NCI-H510A treated with DMSO at 0.1 percent for 48 hours (cell line): ENCODE measurements at regions not wholly inside any gene's neighbourhood (a gene's known extent, or its start where the extent isn't known, plus 50 kb on each side); places are given as distances from the start of the nearest gene placed in this dataset.
A peak's percentile ranks its signal among the peaks of the same experiment; 100 is the strongest.

Experiments
- DNase-seq: peaks from one replicate; lab custom pipeline; 2025; lab: John Stamatoyannopoulos, UW

DNA sequence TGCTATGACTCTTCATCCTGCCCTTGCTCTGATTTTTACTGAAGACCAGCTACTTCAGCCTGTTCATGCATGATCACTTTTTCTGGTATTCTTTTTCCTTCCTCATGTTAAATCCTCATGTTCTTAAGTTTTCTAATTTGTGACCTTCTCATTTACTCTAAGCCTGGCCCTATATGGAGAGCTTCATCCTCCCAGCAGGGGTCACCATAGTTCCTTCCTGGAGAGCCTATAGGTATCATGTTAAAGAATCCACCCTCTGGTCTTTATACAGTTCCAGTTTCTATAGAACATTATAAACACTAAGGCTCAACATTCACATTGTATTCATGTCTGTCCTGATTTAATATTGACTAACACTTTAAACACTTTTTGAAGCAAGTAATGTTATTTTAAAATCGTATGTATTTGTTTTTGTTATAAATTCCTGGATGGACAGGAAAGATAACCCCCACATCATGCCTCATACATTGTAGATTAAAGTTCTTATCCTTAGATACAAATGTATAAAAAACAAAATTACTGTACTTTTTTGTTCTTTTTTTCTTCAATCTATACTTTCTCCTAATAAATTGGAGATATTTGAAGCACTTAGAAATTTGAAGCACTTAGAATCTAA, 53.8 kb upstream of the OTUD4 start:
- peak; percentile 45 for DNase-seq

DNA sequence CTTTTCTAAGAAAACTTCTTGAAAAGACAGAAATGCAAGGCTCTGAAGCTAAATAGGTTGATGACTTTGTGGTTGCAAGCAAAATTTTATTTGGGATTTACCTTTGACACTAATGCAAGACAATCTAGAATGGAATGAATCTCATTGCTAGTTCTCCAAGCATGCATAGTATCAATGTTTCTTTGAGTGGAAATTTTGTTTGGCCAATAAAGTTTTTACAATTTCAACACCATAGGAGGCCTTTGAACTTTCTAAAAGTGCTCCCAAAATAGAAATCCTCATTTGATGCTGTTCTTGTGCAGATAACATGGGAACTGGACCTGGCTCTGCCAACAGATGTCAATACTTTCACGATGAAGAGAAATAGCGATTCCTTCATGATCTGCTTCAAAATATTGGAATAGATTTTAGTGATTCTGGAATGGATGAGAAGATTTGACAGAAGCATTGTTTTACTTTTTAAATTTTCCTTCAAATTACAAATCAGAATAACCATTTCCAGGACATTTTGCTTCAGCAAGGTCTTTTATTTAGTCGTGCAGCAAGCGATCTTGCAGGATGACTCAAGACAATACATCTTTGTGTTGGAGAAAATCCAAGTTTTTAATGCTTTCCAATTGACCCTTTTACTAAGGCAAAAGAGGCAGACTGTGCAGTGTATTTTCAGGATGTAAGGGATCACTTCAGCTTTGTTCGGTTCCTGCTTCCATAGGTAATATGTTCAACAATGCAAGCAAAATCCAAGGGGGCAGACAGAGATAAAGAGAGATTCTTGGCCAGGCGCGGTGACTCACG, 51.7 kb upstream of the OTUD4 start:
- no peak for DNase-seq

DNA sequence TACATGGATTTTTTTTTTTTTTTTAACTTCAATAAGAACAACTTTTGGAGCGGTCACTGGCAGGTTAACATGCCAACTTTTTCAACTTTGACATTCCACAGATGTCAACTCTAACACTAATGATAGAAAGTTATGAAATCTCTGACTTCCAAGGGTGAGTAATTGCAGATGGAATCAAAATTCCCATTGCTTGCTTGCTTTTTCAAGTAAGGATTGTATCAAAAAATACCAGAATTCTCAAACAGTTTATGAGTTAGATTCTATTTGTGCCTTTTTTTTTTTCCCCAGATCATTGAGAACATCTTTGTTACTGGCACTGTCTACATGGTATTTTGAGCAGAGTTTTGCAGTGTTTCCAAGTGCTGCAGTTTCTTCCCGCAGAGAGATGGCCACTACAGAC, 50.3 kb upstream of the OTUD4 start:
- no peak for DNase-seq
